Suprapubic skin (tissue), 4 donors: ENCODE measurements at regions not wholly inside any gene's neighbourhood (a gene's known extent, or its start where the extent isn't known, plus 50 kb on each side); places are given as distances from the start of the nearest gene placed in this dataset.

Experiments
- CTCF ChIP-seq, 2 donors: fragments of 200-600 bp in 1 of 2; fragments of 450-650 bp in 1 of 2; sonication (generic) in 1 of 2; IDR thresholded peaks; one replicate each; pipeline ENCODE4 v1.5.1; 2016 to 2019; ENCODE audit warnings: antibody characterized with exemption in 2 of 2, mild to moderate bottlenecking in 1 of 2, moderate library complexity in 1 of 2
- EP300 ChIP-seq: sonication (generic); formaldehyde crosslinking; IDR thresholded peaks from one replicate; pipeline ENCODE4 v1.6.1; 2017; ENCODE audit warnings: antibody characterized with exemption
- POLR2AphosphoS5 ChIP-seq, 3 donors: sonication (generic); formaldehyde crosslinking; IDR thresholded peaks; one replicate each; pipeline ENCODE4 v1.6.1; 2017; ENCODE audit warnings: antibody characterized with exemption in 3 of 3

- TF ChIP-seq CTCF (IDR thresholded peaks at IDR 0.05), result no peak
- no peak for TF ChIP-seq EP300
- TF ChIP-seq POLR2AphosphoS5 (IDR thresholded peaks at IDR 0.05), result no peak
Measured at GRCh38 chr14:53606203-53606602, 350.4 kb downstream of the BMP4 start.
